Endometrium (tissue), 2 donors: ENCODE measurements at regions not wholly inside any gene's neighbourhood (a gene's known extent, or its start where the extent isn't known, plus 50 kb on each side); places are given as distances from the start of the nearest gene placed in this dataset.

Experiments used
- FAIRE-seq: peaks from 2 replicates; lab custom pipeline; 2012; peaks lifted over from hg19 to GRCh38; lab: Jason Lieb, UNC
- donor health status: control.
- donor health status: control.

DNA sequence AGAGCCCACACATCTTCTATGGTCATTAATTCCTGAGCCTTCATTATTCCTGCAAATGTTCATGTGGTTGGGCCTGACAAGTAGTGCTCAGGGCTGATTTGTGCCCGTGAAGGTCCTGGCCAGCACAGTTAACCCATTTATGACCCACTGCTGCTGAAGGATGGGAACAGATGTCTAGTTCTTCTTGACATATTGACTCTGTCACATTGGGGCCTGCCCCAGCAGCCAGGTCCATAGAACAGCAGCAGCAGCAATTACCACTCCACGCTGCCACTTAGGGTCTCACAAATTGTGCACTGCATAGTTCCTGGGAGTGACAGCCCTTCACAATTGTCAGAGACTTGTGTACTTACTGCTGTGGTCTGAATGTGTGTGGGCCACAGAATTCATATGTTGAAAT lies 442.3 kb upstream of the RGPD4 start:
- FAIRE-seq, result no peak

DNA sequence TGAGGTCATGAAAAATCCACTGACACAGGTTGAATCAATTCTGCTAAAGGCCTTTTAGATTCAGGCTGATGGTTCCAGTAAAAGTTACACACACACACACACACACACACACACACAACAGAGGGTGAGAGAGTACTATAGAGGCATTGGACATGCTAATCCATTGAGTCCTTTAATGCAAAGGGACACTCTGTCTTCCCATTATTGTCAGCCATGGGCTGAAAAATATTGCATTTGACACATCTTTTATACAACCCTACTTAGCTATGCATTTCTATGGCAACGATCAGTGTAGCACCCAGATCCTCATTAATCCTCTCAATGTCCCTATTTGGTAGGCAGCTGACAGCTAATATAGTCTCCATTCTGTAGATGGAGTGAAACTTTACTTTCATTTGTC lies 440.8 kb upstream of the RGPD4 start:
- no peak for FAIRE-seq

DNA sequence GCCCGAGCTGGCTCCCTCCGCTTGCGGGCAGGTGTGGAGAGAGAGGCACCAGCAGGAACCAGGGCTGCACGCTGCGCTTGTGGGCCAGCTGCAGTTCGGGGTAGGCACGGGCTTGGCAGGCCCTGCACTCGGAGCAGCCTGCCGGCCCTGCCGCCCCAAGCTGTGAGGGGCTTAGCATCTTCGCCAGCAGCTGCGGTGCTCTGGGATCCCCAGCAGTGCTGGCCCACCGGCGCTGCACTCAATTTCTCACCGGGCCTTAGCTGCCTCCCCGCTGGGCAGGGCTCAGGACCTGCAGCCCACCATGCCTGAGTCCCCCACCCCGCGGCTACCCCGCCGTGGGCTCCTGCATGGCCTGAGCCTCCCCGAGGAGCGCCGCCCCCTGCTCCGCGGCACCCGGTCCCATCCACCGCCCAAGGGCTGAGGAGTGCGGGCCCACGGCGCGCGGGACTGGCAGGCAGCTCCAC lies 434.4 kb upstream of the RGPD4 start:
- no peak for FAIRE-seq

DNA sequence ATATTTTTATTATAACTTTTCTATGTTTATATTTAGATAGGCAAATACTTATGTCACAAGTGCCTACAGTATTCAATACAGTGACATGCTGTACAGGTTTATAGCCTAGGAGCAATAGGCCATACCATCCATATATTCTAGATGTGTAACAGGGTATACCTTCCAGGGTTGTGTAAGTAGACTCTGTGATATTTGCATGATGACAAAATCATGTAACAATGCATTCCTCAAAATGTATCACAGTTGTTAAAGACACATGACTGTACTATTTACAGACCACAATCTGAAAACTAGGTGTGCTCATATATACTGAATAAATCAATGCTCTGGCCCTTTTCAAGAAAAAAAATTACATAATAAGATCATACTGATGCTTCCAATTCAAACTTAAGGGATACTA lies 433.2 kb upstream of the RGPD4 start:
- no peak for FAIRE-seq

DNA sequence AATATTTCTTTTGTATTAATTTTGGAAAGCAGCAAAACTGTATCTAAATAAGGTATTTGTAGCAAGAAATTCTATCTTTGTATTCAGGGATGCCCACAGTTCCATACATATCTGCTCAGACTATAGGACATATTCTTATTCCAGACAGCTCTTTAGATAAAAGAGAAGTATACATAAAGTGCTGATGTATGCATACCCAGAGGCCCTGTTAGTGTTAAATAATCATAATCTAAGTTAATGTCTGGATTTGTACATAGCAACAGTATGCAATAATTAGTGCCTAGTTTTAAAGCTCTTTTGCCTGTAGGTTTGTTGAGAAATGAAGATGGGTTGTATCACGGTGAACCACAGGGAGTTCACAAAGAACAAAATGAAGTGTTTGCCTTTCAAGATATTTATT lies 428.0 kb upstream of the RGPD4 start:
- FAIRE-seq, result no peak

DNA sequence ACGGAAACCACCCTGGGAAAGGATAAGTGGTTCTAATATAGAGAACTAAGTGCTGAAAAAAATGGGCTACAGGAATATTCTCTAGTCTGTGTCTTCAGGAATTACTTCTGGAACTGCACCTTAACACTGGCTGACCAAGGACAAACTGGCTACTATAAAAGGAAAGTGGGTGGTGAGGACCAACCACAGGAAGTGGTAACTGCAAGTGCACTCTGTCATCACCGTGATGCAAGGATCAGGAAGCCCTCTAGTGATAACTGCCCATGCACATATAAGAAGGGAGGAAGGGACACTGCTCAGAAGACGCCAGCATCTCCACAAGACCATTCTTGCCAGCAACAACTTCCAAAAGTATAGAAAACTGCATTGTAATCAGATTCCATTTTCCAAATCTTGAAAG lies 424.4 kb upstream of the RGPD4 start:
- no peak for FAIRE-seq

DNA sequence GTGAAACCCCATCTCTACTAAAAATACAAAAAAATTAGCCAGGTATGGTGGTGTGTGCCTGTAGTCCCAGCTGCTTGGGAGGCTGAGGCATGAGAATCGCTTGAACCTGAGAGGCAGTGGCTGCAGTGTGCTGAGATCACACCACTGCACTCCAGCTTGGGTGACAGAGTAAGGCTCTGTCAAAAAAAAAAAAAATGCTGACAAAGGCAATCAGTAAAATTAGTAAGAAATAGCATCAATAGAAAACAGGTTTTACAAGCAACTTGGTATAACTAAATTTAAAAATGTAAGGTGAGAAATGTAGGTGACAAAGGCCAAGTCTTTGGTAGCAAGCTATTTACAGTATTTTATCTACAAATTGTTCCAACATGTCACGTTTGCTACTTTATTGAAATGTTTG lies 421.4 kb upstream of the RGPD4 start:
- FAIRE-seq, result no peak

DNA sequence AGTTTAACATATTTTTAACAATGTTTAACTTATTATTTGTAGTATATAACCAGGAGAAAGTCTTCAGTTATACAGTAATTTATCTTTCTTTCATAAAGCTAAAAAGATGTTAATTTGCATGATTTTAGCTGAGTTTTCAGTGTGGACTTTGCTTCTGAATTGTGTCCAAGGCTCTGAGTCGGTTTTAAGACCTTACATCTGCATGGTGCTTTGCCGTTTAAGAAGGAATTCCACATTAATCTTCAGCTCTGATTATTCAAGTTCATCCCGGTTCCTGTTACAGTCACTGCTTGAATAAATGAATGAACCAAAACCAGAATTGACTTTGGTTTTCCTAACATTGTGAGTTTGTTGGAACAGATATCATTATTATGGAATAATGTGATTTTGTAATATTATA lies 419.7 kb upstream of the RGPD4 start:
- FAIRE-seq, result no peak

DNA sequence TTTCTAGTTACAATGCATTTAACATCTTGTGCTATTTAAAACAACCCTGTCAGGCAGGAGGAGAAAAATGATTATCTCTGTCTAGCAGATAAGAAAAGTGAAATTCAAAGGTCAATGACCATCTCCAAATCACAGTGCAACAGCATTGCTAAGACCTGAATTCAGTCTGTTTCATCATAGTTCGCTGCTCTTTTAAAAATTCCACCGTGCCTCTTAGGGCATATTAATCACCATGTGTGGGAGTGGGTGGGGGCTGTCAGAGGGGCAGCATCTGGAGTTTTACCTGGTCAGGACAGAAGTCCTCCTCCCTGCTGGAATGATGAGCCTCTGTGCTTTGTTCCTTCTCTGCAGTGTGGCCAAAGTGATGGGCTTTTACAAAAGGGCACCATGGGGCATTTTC lies 418.7 kb upstream of the RGPD4 start:
- FAIRE-seq, result no peak

DNA sequence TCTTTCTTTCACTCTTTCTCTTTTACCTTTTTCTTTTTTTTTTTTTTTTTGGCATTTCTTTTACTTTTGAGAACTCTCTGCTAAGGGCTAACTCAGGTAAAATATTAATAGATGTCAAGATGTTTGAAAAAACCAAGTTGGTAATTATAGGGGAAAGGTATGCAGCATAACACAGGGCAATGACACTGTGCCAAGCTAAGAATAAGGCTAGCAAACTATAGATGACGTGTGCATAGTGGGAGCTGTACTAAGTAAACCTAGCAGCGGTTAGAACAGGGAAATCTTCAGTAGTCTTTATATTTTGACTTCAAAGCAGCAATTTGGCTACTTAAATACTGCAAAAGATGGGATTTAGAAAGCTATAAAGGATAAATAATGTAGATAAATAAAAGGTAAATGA lies 415.4 kb upstream of the RGPD4 start:
- no peak for FAIRE-seq

DNA sequence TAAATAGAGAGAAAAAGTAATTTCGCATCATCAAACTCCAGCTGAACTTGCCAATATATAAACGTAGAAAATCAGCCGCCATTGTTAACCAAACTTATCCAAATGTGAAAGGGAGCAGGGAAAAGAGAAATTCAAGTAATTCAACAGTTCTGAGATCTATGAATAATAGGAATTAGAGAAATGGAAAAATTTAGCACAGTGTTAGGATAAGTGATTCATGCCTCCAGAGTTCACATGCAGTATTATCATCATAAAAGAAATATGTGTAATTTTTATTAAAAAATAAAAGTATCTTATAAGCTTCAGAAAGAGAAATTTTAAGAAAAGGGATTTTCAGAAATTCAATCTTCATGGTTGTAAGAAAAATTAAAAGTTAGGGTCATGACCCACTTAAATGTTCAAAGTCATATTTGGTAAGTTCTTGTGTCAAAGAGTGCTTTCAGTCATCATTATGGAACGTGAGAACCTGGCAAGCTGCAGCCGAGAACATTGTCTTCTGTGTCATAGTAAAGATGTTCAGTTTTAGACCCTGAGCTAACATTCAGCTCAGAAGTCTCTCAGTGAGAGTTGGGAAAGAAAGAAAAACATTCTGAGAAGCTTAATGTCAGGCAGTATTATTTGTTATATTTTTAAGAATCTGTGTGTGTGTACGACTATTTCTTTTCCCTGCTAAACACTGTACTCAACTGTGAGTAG lies 414.3 kb upstream of the RGPD4 start:
- no peak for FAIRE-seq

DNA sequence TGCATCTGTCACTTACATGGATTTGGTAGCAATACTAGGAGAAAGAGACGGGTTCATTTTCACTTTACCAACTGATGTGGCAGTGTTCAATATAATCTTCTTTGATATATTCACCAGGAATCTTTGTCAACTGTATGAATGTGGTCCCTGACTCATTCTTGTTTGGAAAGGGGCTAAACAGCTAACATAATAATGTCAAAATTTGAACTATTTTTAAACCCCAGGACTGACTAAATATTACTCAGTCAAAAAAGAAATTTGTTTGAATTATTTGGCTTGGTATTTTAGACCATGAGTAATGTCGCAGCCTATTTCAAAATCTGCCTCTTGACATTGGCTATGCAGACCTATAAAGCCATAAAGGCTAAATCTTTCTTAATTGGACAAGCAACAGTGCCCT lies 413.7 kb upstream of the RGPD4 start:
- no peak for FAIRE-seq

DNA sequence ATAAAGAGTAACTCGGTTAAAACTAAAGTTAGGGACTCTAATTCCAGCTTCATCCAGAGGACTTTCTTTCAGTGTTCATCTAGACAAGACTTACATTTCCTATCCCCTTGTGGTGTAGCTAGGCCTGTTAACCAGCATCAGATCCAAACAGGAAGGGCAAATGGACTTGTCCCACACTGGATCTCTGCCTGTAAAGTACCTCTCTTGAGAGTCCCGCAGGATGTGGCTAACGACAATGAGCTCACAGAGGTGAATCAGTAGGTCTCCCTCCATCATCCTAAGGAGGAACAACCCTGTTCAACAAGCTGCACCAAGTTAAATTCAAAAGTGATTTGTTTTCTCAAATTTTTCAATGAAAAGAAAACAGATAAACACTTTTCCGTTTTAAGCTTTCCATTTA lies 412.3 kb upstream of the RGPD4 start:
- FAIRE-seq, result no peak

DNA sequence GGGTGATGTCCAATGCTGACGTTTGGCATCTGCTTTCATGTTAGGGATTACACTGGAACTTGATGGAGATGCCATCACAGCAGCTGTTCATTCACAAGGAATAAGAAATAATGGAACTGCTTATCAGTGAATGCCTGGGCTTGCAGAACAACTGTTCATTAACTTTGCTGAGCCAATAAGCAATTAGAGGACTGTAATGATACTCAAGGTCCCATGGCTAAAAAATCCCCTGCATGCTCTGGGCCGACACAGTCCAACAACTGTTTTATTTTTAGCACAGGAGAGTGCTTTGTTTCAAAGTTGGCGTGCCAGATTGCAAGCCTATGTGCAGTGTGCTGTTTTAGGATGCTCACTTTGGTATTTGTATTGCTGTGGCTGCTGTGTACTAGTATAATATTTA lies 408.0 kb upstream of the RGPD4 start:
- no peak for FAIRE-seq

DNA sequence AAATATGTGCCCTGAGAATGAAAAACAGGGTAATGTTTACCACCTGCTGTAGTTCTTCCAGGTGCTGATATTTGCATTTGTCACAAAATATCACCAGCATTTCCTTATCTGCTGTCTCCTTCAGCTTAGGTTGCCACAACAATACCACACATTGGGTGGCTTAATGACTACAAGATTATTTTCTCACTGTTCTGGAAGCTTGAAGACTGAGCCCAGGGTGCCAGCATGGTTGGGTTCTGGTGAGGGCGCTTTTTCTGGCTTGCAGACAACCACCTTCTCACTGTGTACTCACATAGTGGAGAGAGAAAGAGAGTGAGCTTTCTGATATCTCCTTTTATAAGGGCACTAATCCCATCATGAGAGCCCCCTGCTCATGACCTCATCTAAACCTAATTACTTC lies 407.5 kb upstream of the RGPD4 start:
- no peak for FAIRE-seq

DNA sequence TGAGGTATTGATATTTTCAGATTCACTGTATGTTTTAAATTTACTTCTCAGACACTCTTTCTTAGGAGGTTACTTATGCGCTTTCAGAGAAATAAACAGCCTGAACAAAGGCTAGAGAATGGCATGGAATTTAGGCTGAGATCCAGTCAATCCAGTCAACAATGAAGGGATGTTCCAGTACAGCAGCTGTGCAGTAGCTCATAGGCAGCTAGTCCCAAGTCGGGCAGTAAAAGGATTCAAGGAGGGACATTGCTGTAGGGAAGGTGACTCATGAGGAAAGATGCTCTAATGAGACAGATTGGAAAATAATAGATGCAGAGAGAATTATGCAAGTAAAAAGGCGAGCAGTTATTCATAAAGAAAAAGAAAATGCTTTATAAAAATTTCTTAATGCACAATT lies 397.9 kb upstream of the RGPD4 start:
- no peak for FAIRE-seq

DNA sequence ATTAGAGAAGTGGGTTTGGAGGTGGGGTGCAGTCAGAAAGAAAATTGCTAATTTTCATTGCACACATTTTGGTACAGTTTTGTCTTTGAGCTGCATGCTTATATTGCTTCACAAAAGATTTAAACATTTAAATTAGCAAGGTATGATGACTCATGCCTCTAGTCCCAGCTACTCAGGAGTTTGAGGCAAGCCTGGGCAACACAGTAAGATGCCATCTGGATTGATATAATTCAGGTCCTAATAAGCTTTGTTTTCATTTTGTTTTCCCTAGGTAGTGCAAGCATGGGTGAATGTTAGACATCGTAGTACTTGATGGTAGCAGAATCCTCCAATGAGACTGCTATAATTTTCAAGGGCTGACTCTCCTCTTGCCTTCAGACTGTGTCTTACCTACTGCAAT lies 396.7 kb upstream of the RGPD4 start:
- no peak for FAIRE-seq

DNA sequence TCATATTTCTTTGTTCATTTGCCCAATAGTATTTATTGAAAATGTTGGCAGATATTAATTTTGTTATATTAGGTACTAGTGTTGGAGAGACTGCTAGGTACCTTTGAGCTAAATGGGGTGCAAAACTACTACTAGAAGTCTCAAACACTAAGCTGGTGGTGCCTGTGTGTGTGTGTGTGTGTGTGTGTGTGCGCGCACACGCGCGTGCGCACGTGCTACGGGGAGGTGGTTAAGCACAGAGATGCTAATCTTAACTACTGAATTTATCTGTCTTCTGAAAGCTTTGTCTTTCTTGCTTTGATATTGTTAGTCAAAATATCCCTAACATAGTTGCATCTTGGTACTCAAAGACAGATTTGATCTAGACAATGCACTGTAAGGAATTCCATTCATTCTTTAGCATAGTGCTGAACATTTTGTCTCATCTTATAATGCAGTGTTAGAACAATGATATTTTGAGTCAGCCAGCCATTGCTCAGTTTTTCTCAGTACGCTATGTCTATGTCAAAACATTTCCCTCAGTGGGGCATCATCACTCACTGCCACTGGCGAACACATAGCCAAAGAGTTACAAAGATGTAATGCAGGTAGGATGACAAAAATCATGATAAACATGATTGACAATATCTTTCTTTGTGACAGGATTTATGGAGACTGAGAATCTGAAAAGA lies 396.0 kb upstream of the RGPD4 start:
- FAIRE-seq, result no peak

DNA sequence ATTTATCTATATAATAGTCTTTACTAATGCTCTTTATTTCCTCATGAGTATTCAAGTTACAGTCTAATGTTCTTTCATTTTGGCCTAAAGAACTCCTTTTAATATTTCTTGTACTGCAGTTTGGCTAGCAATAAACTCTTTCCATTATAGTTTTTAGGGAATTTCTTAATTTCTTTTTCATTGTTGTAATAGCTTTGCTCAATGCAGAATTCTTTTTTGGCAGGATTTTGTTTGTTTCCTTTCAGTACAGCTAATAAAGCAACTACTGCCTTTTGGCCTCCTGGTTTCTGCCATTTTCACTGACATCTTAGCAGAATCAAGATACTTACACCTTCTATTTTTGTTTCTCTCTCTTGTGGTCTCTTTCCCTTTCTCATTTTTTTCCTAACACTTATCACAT lies 390.4 kb upstream of the RGPD4 start:
- no peak for FAIRE-seq

DNA sequence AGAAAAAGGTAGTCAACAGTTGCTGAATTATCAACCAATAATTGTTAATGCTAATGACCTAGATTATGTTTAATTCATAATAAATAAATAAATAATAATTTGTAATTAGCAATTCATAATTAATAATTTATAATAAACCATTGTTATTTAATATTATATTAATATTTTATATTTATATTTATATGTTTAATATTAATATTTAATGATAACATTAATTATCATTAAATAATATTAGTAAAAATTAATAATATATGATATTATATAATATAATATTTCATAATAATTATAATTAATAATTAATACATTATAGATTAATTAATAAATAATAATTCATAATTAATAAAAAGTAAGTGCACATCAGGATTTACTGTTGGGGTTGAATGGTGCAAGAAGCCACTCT lies 389.4 kb upstream of the RGPD4 start:
- FAIRE-seq, result peak; percentile 95

DNA sequence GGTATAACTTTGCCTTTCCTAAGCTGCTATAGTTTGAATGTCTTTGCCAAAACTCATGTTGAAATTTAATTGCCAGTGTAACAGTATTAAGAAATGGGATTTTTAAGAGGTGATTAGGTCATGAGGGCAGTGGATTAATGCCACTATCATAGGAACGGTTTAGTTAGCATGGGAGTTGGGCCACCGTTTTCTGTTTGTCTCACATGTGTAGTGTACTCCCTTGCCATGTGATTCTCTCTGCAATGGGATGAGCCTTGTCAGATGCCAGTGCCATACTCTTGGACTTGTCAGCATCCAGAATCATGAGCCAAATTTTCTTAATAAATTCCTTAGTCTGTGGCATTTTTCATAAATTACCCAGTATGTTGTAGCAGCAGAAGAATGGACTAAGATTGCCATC lies 388.9 kb upstream of the RGPD4 start:
- no peak for FAIRE-seq

DNA sequence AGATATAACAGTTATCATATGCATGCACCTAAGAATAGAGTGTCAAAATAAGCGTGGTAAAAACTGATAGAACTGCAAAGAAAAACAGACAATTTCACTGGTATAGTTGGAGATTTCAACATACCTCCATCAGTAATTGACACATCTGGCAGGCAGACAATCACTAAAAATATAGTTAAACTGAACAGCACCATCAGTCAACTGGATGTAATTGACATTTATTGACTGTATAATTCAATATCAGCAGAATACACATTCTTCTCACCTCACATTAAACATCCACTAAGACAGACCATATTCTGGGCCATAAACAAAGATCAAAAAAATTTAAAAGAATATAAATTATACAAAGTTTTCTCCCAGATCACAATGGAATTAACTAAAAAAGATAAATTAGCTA lies 378.5 kb upstream of the RGPD4 start:
- no peak for FAIRE-seq

DNA sequence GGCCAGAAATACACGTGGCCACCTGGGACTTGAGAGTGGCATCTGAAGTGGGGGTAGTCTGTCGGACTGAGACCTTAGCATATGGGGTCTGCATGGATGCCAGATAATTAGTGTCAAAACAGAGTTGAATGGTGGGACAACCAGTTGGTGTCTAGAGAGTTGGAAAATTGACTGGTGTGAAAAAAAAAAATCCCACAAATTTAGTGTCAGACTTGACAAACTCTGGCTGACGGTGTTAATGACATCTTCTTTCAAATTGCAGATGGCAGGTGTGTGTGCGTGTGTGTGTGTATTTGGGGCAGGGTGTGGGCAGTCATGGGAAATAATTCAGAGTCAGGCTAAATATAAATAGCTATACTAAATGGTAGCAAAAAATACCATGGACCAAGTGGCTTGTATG lies 365.4 kb upstream of the RGPD4 start:
- no peak for FAIRE-seq

DNA sequence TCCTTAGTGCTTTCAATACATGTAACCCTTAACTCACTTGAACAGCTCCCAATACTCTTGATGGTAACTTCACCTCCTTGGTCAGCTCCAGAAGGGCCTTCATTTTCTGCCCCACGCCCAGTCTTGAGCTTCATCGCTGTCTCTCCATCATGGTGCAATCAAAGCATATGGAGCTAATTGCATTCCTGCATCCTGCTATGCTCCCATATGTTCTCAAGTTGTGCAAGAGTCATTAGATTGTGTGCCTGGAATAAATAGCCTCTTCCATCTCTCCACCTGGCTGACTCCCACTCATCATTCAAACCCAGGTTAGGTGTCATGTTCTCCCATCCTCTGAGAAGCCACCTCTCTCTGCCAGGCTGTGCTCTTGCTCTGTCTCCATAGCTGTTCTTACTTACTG lies 364.5 kb upstream of the RGPD4 start:
- no peak for FAIRE-seq
